GM12801 (cell line): ENCODE measurements at regions not wholly inside any gene's neighbourhood (a gene's known extent, or its start where the extent isn't known, plus 50 kb on each side); places are given as distances from the start of the nearest gene placed in this dataset.
A peak's percentile ranks its signal among the peaks of the same experiment; 100 is the strongest.

ENCODE experiments used
- TF ChIP-seq, protein P1 (sequence below): IDR thresholded peaks from one replicate; pipeline ENCODE4 v1.5.1; 2011; ENCODE audit warnings: control low read depth; ENCODE audit not compliant: insufficient read length; ENCODE audit errors: extremely low read depth

DNA sequence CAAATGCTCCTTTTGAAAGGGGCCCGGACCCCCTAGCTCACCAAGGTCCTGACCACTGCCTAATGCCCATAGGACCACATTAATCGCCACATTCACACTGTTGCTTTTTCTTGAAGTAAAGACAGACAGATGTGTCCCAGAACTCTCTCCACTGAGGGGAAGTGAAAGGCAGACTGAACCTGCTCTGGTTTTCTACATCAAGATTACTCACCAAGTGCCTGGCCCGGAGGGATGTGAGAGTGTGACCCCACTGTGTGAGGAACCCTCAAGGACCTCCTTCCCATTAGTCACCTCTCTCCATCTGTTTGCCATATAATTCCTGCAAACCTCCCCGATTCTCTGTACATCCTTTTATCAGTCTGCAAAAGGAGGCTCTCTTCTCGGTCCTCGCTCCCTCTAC, 381.5 kb downstream of the OMA1 start:
- TF ChIP-seq, protein P1, sequence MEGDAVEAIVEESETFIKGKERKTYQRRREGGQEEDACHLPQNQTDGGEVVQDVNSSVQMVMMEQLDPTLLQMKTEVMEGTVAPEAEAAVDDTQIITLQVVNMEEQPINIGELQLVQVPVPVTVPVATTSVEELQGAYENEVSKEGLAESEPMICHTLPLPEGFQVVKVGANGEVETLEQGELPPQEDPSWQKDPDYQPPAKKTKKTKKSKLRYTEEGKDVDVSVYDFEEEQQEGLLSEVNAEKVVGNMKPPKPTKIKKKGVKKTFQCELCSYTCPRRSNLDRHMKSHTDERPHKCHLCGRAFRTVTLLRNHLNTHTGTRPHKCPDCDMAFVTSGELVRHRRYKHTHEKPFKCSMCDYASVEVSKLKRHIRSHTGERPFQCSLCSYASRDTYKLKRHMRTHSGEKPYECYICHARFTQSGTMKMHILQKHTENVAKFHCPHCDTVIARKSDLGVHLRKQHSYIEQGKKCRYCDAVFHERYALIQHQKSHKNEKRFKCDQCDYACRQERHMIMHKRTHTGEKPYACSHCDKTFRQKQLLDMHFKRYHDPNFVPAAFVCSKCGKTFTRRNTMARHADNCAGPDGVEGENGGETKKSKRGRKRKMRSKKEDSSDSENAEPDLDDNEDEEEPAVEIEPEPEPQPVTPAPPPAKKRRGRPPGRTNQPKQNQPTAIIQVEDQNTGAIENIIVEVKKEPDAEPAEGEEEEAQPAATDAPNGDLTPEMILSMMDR: no peak

DNA sequence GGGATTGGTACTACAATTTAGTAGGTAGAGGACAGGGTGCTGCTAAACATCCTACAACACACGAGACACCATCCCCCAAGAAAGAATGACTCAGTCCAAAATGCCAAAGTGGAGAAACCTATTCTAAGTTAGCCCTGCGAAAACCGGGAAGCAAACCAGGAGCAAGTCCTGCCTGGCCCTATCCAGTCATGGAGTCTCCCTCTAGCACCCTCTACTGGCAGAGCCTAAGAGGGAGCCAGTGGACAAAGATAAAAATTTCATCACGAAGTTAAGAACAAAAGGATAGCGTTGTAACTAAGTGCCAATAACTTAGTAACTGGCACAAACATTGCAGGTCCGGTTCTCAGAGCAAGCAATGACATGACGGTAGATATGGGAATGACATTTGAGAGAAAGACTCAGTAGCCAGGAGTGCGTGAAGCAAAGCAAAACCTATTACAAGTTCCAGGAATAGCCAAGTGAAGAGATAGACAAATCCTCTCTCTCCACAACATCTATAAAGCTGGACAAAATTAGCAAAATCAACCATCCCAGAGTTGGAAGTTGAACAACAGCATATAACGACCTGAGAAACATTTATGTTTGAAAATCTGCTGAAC, 383.5 kb downstream of the OMA1 start:
- TF ChIP-seq, protein P1: peak; percentile 56

DNA sequence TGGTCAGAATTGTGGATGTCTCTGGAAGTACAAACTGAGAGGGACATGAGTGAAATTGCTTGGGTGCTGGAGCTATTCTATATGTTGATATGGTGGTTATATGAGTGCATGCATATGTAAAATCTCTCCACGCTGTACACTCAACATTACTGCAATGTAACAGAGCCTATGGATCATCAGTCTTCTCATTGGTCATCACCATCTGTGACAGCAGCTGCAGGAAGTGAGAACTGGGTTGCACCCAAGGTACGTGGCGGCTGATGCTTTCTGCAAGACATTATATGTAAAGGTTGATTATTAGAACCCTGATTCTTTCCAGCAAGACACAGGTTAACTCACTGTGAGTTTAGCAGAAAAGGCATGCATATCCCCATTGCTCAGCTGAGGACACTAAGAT, 387.1 kb downstream of the OMA1 start:
- TF ChIP-seq, protein P1: no peak

DNA sequence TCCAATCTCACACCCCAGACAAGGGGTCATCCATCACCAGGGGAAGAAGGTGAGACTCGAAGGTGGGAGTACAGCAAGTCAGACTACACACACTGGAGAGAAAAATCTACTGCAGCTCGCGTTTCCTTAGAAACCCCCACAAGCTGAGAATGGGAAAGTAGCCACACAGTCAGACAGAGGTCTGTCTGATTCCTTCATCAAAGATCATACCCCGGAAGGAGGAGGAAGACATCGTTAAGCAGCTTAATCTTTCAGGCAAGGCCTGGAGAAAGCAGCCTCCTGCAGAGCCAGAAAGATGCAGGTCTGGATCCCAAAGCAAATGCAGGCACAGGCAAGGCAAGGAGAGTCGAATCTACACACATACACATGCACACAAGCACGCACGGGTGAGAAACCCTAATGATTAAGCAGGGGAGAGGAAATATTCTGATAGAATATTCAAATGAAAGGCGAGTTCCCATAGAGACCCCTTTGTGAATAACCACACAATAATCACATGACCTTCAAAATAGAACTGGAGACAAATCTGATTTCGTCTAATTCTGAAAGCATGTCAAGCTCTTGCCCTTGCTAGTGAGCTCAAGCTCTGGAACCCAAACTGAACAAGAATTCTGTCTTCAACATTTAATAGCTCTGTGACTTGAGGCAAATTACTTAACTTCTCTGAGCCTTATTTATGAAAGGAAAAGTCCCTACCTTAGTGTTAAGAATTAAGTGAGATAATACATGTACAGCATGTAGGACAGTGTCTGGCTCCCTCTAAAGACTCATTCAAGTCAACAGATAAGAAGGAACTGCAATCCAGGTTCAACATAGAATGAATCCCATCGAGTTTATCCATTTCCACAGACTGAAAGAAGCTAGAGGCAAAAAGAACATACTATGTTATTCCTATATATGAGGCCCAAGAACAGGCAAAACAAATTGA, 387.8 kb downstream of the OMA1 start:
- TF ChIP-seq, protein P1: no peak

DNA sequence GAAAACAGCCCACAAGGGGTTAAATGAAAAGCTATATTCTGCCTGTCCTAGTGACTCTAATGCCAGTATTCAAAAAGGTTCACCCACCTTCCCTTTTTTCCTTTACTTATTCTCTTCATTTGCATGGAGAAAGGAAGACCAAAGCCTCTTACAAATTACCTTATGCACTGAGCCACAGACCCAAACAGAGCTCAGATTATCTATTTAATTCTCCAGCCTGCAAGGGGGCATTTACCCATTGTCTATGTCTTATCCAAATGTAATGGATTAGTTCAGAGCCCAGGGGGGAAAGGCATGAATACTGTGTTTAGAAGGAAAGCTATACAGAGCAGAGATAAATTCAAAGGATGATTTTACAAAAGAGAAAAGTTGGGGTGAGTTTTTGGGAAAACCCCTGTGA, 388.5 kb downstream of the OMA1 start:
- TF ChIP-seq, protein P1: no peak

DNA sequence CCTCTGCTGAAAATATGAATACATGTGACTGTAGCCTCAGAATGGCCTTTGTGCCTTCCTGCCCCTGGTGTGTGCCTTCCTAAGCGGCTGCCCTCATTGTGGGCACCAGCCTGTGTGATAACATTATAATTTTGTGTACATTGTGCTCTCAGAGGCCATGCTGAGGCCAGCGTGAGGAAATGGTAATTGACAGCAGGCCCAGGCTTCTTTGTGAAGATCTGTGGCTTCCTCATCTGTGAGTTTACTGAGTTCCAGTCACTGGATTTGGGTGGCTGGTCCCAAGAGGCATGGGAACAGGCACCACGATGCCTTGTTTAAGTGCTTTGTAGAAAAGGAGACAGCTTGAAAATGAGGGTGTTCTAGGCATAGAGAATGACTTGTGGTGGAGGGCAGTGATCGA, 389.3 kb downstream of the OMA1 start:
- TF ChIP-seq, protein P1: no peak

DNA sequence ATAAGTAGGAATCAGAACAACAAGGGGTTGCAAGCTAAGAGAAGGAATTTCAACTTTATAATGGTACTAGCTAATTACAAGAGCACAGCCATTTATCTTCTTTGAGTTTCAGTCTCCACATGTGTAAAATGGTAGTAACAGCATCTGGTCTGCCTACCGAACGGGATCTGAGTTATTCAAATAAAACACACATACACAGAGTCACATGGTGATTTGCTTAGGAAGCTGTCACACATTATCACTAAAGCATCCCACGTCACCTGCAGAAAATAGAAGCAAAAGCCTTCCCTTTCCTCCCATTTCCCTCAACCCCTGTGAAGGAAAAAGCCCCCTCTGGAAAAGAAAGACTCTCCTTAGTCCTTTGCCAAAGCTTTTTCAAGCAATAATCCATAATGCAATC, 389.7 kb downstream of the OMA1 start:
- TF ChIP-seq, protein P1: no peak
